SU-DHL-6 (cell line): ENCODE measurements at regions not wholly inside any gene's neighbourhood (a gene's known extent, or its start where the extent isn't known, plus 50 kb on each side); places are given as distances from the start of the nearest gene placed in this dataset.

Source experiments
- CTCF ChIP-seq: fragments of 200-600 bp; sonication (generic); IDR thresholded peaks from one replicate; pipeline ENCODE4 v1.5.1; 2017; ENCODE audit warnings: antibody characterized with exemption, mild to moderate bottlenecking, low read length, moderate library complexity; ENCODE audit not compliant: insufficient read depth, poor library complexity, severe bottlenecking
- EZH2phosphoT487 ChIP-seq: fragments of 200-600 bp; sonication (generic), shearing (Covaris generic); conservative IDR thresholded peaks from 2 replicates; pipeline ENCODE4 v1.6.1; 2018; ENCODE audit warnings: mild to moderate bottlenecking, antibody characterized with exemption, low read length, moderate library complexity, mixed read lengths

DNA sequence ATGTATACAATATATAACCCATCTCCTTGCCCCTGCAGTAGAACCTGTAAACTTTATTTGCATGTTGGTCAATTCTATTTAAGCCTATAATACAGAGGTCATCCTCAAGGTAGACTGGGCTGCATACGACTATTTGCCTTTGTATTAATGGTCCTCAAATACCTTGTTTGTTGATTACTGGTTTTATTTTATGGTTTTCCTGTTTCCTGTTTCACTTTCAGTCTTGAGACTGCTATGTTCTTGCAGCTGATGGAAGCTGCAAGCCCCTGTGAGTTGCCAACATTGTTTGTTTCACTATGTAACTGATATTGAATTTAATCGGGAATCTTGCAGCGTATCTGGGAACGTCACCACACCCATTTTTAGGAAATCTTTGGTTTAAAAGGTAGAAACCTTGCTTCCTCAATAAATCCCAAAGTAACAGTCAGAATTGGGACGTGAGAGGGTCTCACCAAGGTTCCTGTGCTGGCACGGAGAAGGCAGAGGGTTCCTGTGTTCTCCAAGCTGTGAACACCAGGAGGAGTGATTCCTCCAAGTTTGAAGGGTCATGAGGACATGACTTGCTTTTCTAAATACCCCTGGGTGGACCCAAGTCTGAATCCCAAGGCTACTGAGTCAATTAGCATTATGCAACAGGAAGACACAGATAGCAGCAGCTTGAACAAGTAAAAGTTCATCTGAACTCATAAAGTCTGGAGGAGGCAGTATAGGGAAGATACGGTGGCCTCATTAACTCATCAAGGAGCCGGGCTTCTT is 110.6 kb upstream of the PNPLA4 start:
- TF ChIP-seq CTCF (no peak), EZH2phosphoT487 (no peak)
